ENCODE measurements at regions not wholly inside any gene's neighbourhood (a gene's known extent, or its start where the extent isn't known, plus 50 kb on each side); places are given as distances from the start of the nearest gene placed in this dataset.
"Not testable (repeated sequence)": the region's sequence is repeated elsewhere in the genome, so short reads cannot be mapped to it uniquely, and the experiment has no call there.

DNA sequence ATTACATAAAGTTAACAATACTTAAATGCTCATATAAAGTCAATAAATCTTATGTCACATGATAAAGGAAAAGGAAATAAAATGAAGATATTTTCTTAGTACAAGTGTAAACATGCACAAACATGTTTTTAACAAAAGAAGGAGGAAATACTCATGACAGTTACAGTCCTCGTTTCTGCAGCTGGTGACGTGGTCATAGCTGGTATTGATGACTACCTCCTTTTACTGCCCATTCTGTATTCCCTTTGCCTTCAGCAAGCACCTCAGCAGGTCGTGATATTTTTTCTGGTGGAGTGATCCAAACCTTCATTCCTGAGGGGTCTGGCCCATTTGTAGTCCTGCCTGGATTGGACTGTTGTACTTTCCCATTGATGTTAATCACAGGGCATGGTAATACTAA lies 797.5 kb upstream of the PCDH10 start:
- TF ChIP-seq, protein P1, sequence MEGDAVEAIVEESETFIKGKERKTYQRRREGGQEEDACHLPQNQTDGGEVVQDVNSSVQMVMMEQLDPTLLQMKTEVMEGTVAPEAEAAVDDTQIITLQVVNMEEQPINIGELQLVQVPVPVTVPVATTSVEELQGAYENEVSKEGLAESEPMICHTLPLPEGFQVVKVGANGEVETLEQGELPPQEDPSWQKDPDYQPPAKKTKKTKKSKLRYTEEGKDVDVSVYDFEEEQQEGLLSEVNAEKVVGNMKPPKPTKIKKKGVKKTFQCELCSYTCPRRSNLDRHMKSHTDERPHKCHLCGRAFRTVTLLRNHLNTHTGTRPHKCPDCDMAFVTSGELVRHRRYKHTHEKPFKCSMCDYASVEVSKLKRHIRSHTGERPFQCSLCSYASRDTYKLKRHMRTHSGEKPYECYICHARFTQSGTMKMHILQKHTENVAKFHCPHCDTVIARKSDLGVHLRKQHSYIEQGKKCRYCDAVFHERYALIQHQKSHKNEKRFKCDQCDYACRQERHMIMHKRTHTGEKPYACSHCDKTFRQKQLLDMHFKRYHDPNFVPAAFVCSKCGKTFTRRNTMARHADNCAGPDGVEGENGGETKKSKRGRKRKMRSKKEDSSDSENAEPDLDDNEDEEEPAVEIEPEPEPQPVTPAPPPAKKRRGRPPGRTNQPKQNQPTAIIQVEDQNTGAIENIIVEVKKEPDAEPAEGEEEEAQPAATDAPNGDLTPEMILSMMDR (optimal IDR thresholded peaks at IDR 0.05 in 1 of 3, IDR thresholded peaks at IDR 0.05 in 1 of 3, conservative IDR thresholded peaks at IDR 0.05 in 1 of 3; ENCODE audit: extremely low read depth in 1 of 3, insufficient read depth in 2 of 3, low read length in 3 of 3): not testable (repeated sequence)
- not testable (repeated sequence) for TF ChIP-seq EZH2 (IDR thresholded peaks at IDR 0.05; ENCODE audit: low read length)
